SK-N-MC (cell line): ENCODE measurements at regions not wholly inside any gene's neighbourhood (a gene's known extent, or its start where the extent isn't known, plus 50 kb on each side); places are given as distances from the start of the nearest gene placed in this dataset.

Source experiments
- DNase-seq: peaks from one replicate; pipeline ENCODE4 v3.0.0-alpha.2; 2011; ENCODE audit warnings: low read depth, low spot score
- H3K27ac ChIP-seq: fragments of 200-600 bp; sonication (generic); 2 replicates; pipeline ENCODE4 v1.5.1; 2016; ENCODE audit warnings: mixed run types
- H3K36me3 ChIP-seq: fragments of 200-600 bp; sonication (generic); 2 replicates; pipeline ENCODE4 v1.6.1; 2017; ENCODE audit warnings: antibody characterized with exemption, low read length, mixed read lengths; ENCODE audit not compliant: insufficient read depth
- H3K4me3 ChIP-seq: fragments of 200-600 bp; sonication (generic); 2 replicates; pipeline ENCODE4 v1.5.1; 2016
- H3K9ac ChIP-seq: fragments of 200-600 bp; sonication (generic); 2 replicates; pipeline ENCODE4 v1.8.0; 2017; ENCODE audit warnings: mixed run types, mixed read lengths; ENCODE audit not compliant: insufficient read length
- H3K9me3 ChIP-seq: fragments of 200-600 bp; sonication (generic); 2 replicates; pipeline ENCODE4 v1.6.1; 2017; ENCODE audit warnings: low read depth, mild to moderate bottlenecking, antibody characterized with exemption, low read length, moderate library complexity, mixed read lengths
- EZH2 ChIP-seq: fragments of 200-600 bp; sonication (generic); IDR thresholded peaks from one replicate; pipeline ENCODE4 v1.6.1; 2017; ENCODE audit warnings: antibody characterized with exemption
- FOXP2 ChIP-seq: optimal IDR thresholded peaks from 2 replicates; pipeline ENCODE3; 2011; ENCODE audit warnings: mild to moderate bottlenecking, moderate library complexity; ENCODE audit not compliant: insufficient read depth; ENCODE audit errors: extremely low read length, control extremely low read depth
- POLR2AphosphoS5 ChIP-seq: IDR thresholded peaks from 2 replicates; pipeline ENCODE4 v1.6.1; 2012; ENCODE audit warnings: mild to moderate bottlenecking, low read depth, low read length, borderline replicate concordance

- DNase-seq: no peak
- no peaks in the 10 kb centered on the region for H3K36me3 ChIP-seq
- no peak overlapping the region for H3K9ac ChIP-seq
- no peak for TF ChIP-seq POLR2AphosphoS5
- no peak for TF ChIP-seq FOXP2
- no peak for TF ChIP-seq EZH2
- H3K9me3 ChIP-seq: no peaks in the 10 kb centered on the region; the same call in 1 of the 2 replicates
- no peak overlapping the region for H3K27ac ChIP-seq
- no peak overlapping the region for H3K4me3 ChIP-seq
These were observed 66.0 kb upstream of the FCN1 start for GRCh38 chr9:134983506-134984371.

DNA sequence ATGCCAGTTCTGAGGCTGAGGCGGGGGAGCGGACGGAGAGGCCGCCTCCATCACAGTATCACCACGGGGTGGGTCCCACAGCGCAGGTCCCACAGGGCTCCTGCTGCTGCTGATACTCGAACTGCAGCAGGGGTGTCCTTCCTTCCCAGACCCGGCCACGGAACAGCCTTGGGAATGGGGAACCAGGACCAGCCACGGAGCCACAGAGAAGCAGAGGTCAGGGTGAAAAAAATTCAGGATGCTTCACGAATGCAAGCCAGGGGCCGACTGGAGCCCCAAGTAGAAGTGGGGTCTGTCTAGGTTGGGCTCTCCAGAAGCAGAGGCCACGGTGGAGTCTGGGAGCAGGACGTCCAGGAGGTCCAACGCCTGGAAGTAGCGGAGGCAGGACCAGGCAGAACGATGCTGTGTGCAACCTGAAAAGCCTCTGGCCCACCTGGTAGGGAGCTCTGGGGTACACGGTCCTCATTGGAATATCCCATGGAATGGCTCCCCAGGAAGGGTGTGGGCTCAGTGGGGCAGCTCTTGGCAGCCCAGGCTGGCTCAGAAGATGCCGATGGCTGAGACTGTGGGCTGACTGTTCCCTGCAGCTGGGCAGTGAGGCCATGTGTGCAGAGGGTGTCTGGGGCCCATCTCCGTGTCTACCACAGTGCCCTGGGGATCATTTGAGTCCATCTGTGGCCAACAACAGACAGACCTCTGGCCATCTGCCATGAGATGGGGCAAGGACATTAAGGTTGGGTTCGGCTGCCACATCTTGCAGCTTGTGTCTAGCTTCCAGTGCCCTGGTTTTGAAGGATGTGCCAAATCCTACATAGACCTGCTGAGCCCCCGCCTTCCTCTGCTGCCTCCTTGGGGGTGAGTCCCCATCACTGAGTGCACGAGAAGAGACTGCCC lies 66.9 kb upstream of the FCN1 start:
- Histone ChIP-seq H3K27ac (no peak overlapping the region), H3K36me3 (no peaks in the 10 kb centered on the region), H3K9me3 (no peaks in the 10 kb centered on the region; the same call in 1 of the 2 replicates), H3K4me3 (no peak overlapping the region), H3K9ac (no peak overlapping the region)
- DNase-seq: no peak
- TF ChIP-seq EZH2: no peak
- TF ChIP-seq FOXP2: no peak

DNA sequence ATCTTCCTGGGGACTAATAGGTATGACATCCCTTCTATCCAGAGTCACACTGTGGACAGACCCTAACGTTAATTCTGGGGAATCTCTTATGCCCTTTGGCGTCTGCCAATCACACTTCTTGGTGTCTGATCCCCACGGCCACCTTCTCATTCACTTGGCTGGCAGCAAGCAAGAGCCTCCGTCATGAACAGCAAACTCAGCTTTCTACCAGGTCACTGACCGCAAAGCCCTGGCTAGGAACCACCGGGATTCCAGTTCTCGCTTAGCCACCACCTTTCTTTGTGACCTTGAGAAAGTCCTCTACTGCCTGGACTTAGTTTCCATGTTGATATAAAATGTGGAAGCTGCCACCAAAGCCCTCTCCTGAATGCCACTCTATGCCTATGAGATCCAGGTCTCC lies 67.7 kb upstream of the FCN1 start:
- Histone ChIP-seq H3K27ac (no peak overlapping the region), H3K36me3 (no peaks in the 10 kb centered on the region), H3K9me3 (no peaks in the 10 kb centered on the region; the same call in 1 of the 2 replicates), H3K4me3 (no peak overlapping the region), H3K9ac (no peak overlapping the region)
- TF ChIP-seq POLR2AphosphoS5 (no peak), FOXP2 (no peak), EZH2 (no peak)
- DNase-seq: no peak

DNA sequence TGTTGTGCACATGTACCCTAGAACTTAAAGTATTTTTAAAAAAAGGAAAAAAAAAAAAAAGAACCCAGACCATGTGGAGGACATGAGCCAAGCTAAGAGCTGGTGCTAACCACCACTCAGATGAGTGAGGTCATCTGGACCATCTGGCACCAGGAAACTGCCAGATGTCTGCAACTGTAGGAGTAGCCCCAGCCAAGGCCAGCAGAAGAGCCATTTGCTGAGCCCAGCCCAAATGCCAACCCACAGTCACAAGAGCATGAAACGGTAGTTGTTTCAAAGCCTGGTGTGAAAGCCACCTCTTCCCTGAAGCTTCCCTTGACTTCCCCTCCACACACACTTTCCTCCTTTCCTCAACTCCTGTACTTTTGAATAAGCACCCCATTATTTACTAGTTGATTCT lies 69.2 kb upstream of the FCN1 start:
- H3K27ac ChIP-seq: no peak overlapping the region

GRCh38 chr9:134987376-134987775 lies 69.7 kb upstream of the FCN1 start:
- no peak overlapping the region for H3K9ac ChIP-seq
- no peak for DNase-seq
- H3K36me3 ChIP-seq: no peaks in the 10 kb centered on the region
- no peak overlapping the region for H3K27ac ChIP-seq
- TF ChIP-seq FOXP2: no peak
- TF ChIP-seq EZH2: no peak
- no peak for TF ChIP-seq POLR2AphosphoS5
- no peak overlapping the region for H3K4me3 ChIP-seq
- no peaks in the 10 kb centered on the region; the same call in 1 of the 2 replicates for H3K9me3 ChIP-seq

More for the DNA sequence above, 69.2 kb upstream of the FCN1 start:
- Histone ChIP-seq H3K9me3 (no peaks in the 10 kb centered on the region; the same call in 1 of the 2 replicates), H3K9ac (no peak overlapping the region), H3K4me3 (no peak overlapping the region), H3K36me3 (no peaks in the 10 kb centered on the region)
- no peak for DNase-seq
- TF ChIP-seq POLR2AphosphoS5: no peak

DNA sequence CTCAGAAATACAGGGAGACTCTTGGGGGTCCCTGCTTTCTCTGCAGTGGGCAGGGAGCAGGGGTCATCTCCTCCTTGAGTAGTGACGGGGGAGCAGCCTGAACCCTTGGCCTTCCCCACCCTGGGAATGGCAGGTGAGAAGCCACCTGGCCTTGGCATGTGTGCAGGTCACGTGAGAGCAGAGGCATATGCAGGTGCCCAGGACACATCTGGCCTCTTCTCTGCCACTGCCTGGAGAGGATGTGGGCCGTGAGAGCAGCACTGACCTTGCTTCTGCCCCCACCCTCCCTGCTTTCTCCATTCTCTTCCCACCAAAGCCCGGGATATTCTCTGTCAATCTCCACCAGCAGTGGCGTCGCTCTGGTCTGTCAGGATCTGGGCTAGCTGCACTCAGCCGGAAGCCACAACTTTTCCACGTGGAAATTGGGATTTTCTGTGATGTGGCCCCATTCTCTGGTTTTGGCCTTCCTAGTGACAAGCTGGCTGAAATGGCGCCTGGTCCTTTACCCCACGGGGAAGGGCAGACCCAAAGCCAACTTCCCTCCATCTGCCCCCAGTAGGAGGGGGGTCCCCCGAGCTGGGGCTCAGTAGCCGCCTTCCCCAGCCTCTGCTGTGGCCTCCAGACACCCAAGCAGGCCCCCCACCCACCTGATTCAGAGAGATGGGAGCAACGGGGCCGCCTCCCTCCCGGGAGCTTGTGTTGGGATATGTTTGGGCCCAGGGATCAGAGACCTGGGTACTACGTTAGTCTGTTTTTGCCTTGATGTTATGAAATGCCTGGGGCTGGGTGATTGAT lies 70.4 kb upstream of the FCN1 start:
- H3K9me3 ChIP-seq: no peaks in the 10 kb centered on the region; the same call in 1 of the 2 replicates
- no peak overlapping the region for H3K27ac ChIP-seq
- no peak for TF ChIP-seq FOXP2
- no peaks in the 10 kb centered on the region for H3K36me3 ChIP-seq
- no peak overlapping the region for H3K9ac ChIP-seq
- no peak for DNase-seq
- H3K4me3 ChIP-seq: no peak overlapping the region

DNA sequence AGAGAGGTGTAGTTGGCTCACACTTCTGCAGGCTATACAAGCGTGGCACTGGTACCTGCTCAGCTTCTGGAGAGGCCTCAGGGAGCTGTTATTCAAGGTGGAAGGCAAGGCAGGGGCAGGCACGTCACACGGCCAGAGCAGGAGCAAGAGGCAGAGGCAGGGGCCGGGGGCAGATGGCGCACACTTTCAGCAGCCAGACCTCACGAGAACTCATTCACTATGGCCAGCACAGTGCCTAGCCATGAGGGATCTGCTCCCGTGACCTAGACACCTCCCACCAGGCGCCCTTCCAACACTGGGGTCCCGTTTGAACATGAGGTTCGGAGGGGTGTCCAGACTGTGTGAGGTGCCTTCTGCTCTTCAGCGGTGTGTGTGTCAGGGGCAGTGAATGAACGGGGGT lies 71.0 kb upstream of the FCN1 start:
- Histone ChIP-seq H3K36me3 (no peaks in the 10 kb centered on the region), H3K9ac (no peak overlapping the region), H3K27ac (no peak overlapping the region), H3K9me3 (no peaks in the 10 kb centered on the region; the same call in 1 of the 2 replicates), H3K4me3 (no peak overlapping the region)
- no peak for TF ChIP-seq FOXP2
- no peak for TF ChIP-seq POLR2AphosphoS5
- no peak for TF ChIP-seq EZH2
- no peak for DNase-seq
